HG02870 (cell line): ENCODE measurements at regions not wholly inside any gene's neighbourhood (a gene's known extent, or its start where the extent isn't known, plus 50 kb on each side); places are given as distances from the start of the nearest gene placed in this dataset.

Experiments
- ATAC-seq: cut with Tn5 transposase; IDR thresholded peaks from one replicate; pipeline ENCODE4 v1.9.1; 2021; ENCODE audit warnings: mild to moderate bottlenecking, moderate library complexity; ENCODE audit not compliant: unreplicated experiment

DNA sequence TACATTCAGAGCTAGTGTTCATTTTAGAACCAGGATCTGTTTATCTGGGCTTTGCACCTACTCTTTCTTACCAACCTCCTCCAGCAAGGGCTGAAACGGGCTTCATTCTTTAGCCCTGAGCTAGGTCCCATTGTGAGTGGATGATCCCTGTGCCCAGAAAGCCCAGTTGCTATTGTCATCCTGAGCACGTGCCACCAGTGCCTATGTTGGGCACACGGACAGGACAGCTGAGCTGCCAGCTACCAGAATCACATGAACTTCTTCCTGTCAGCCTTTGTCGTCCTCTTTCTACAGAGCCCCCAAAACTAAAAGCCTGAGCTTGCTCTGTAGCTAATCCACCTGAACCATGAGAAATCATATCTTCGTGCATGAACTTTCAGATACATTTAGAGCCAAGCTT, 74.4 kb upstream of the NTM start:
- no peak for ATAC-seq

DNA sequence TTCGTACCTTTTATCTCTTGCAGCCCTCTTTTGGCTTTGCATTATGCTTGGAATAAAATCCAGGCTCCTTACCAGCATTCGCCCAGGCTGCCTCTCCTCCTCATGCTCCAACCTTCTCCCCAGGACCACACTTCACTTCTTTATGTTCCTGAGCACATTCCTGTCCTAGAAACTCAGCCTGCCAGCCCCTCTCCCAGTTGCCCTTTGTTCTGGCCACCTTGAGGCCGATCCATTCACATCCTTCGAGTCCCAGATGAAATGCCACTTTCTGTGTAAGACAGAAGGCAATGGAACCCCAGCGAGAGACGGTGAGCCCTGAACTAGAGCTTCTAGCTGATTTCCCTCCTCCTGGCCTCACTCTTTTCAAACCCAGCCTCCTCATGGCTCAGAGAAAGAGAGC, 73.0 kb upstream of the NTM start:
- ATAC-seq = no peak

DNA sequence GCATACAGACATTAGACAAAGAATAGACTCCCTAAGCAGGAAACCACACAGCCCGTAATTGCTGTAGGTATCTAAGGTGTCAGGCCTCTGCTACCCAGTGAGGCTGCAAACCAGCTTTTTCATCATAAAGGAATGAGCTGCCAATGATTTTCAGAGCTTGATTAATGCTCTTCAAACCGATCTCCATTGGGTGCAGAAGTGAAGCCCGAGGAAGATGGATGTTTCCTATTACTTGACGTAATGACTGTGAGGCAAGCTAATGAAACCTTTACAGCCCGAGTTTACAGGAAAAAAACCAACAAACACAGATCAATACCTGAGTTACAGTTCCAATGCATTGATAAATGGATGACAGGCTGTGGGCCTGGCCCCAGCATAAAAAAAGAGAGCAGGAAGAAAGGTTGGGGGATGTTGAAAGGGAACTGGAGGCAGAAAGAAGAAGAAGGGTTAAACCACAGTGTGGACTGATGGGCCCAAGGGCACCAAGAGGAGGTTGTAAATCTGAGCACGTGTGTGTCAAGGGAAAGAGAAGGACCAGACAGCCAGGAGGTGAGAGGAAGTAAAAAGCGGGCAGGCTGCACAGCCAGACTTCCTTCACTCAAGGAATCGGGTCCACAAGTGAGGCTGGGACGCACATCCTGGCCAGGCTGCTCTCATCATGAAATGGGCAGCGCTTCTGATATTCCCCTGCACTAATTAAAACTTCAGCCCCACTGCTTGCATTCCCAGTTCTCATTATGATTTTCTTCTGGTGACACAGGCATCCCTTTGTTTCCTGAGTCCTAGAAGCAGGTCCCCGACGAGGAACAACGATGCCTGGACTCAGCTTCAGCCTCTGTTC, 70.6 kb upstream of the NTM start:
- no peak for ATAC-seq

DNA sequence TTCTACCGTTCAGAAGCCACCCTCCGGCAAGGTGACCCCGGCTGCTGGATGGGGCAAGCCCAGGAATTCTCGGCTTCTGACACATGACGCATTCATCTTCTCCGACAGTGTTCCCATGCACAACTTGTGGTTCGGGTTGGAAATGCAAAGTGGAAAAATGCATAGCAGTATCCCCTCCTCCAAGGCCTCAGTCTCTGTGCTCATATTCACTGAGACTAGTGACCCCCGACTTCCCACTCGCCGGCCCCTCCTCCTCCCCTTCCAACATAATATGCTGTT, 70.0 kb upstream of the NTM start:
- ATAC-seq = no peak

DNA sequence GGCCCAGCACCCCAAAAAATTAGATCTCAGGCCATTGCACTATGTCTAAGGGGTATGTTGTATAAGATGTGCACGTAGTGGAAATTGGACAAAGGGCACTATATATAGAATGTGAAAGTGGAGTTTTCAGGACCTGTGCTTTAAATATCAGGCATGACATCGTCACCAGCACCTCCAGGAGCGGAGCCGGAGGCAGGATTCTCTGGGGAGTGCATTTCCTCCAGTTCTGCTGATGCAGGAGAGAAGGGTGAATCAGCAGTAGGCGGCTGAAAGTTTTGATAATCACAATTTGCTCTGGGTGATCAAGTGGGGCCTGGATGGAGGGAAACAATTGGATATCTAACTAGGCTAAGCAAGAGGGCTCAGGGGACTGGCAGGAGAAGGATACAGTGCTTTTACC, 69.1 kb upstream of the NTM start:
- no peak for ATAC-seq

DNA sequence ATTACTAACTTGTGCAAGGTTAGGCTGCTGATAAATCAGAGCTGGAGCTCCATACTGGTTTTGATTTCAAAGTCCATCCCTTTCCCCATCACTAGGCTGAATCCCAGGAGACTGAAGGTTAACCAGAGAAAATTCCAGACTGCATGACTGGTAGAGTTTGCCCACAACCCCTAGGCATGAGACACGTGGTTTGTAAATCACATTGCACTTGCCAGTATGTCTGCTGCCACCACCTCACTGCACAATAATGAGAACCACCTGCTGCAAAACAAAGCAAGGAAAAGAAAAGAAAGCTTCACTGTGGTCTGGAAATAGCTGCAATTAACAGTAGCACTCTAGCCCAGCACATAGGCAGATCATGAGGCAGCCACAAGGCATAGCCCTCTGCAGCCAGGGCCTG, 67.6 kb upstream of the NTM start:
- no peak for ATAC-seq

DNA sequence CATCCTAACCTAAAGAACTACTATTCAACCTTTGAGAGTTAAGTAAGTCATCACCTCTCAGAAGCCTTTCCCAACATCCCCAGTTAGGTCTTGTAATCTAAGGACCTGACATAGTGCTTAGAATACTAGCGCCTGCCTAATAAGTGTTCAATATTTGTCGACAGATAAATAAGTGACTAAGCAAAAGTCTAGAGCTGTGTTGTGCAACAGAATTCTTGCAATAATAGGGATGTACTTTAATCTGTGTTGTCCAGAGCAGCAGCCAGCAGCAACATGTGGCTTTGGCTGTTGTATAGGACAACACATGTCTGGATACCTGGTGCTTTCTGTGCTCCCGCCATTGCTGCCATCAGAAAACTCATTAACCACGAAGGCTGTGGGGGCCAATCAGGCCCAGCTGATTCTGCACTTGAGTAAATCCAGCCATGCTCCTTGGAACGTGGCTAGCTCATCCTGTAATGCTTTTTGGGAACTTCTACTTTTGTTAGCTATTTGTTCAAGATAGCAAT, 66.8 kb upstream of the NTM start:
- no peak for ATAC-seq

DNA sequence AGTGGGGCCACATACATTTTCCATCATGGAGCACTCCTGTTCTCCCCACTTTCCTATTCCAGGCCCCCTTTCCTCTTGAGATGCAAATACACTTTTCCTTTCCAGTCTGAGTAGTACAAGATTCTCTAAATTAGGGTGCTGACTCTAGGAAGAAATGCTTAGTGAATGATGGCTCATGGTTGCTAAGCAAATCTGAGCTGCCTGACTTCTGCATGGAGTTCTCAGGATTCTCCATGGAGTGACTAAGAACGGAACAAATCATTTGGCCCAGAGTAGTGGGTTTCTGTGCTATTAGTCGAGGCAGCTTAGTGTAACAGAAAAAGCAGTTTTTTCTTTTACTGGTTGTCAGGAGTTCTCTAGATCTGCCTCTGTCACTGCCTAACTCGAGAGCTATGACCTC, 65.4 kb upstream of the NTM start:
- ATAC-seq = no peak

DNA sequence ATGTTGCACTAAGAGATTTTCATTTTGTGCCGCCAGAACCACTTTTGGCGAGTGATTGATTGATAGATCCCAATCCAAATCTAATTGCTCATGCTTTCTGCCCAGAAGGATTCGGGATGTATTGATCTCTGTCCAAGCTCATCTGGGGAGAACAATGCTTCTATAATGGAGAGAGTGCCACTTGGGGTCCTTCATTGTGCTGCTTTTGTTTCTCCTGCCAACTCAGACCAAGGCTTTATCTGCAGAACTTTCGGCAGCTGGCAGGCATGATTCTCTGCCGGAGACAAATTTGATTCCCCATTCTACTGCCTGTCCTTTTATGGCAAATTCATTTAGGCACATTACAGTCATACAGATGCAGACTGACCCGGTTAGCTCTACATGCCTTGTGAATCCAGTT, 62.9 kb upstream of the NTM start:
- ATAC-seq = no peak

DNA sequence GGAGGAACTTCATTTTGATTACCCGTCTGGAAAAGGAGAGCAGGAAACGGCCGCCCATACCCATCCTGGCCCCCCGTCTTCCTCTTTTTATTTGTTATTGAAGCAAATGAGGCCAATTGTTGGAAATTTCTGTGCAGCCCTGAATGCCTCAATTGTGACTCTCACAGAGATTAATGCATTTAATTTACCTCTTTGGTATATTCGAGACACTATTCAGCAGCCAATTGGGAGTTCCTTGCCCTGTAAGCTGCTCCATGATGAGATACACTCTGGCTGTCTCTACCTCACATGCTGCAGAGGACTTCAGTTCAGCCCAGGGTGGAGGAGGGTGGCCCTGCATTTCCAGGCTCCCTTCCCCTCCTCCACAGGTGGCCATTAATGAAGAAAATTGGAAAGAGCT, 60.6 kb upstream of the NTM start:
- no peak for ATAC-seq

DNA sequence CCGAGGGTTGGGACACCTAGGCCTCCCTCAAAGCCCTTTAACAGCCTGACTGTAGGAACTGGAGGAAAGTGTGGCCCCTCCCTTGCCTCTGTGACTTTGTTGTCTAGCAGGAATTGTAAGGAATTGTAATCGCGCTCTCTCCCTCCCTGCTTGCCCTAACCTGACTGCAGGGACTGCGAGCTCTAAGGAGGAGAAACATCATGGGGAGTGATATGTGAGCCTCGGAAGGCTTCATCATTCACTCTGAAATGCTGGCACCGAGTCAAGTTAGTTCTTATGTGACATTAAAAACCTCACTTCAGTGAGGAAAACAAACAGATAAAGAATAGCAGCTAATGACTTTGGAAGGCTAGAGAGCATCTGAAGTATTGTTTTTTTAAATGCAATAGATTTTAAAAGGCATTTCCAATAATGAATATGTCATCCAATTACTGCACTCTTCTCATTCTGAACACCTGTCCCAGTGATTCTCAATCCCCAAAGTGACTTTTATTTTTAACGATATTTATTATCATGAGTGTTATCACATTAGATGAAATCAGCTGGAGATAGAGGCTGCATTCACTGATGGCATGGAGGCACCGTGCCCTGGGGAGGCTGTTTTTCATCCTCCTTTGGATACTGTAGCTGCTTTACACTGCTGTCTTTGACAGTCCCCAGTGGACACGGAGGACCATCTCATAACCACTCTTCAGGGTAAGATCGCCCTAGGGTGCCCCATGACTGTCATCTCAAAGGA, 58.5 kb upstream of the NTM start:
- no peak for ATAC-seq
